Breast epithelium (tissue), 3 donors: ENCODE measurements at regions not wholly inside any gene's neighbourhood (a gene's known extent, or its start where the extent isn't known, plus 50 kb on each side); places are given as distances from the start of the nearest gene placed in this dataset.
"Not testable (repeated sequence)": the region's sequence is repeated elsewhere in the genome, so short reads cannot be mapped to it uniquely, and the experiment has no call there.

Source experiments
- POLR2A ChIP-seq: fragments of 450-650 bp; IDR thresholded peaks from one replicate; pipeline ENCODE4 v1.6.1; 2016; ENCODE audit warnings: antibody characterized with exemption, mild to moderate bottlenecking, moderate library complexity
- POLR2AphosphoS5 ChIP-seq, 3 donors: sonication (generic); formaldehyde crosslinking; IDR thresholded peaks; one replicate each; pipeline ENCODE4 v1.6.1; 2017; ENCODE audit warnings: antibody characterized with exemption in 3 of 3
- TF ChIP-seq, protein P1 (sequence below), 3 donors: fragments of 450-650 bp; IDR thresholded peaks; one replicate each; pipeline ENCODE4 v1.5.1; 2016 to 2017; ENCODE audit warnings: antibody characterized with exemption in 3 of 3, mild to moderate bottlenecking in 3 of 3, moderate library complexity in 3 of 3

DNA sequence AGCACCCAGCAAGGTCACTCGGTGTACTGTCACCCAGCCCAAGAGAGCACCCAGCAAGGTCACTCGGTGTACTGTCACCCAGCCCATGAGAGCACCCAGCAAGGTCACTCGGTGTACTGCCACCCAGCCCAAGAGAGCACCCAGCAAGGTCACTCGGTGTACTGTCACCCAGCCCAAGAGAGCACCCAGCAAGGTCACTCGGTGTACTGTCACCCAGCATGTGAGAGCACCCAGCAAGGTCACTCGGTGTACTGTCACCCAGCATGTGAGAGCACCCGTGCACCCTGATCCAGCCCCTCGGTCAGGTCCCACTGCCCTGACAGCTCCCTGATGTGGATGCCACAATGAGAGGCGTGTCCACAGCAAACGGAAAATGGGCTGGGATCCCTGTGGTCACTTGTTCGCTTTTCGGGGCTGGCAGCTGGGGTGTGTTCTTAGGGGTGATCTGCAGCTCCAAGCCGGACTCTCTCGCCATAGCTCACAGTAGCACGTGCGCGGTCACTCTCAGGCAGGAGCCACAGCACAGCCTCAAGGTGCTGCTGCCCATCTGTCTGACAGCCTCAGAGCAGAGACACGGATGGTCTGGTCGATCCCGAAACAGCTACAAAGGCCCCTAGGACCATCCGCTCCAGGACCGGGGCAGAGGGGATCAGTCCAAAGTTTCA is 324.9 kb downstream of the ADGRD1 start:
- TF ChIP-seq, protein P1, sequence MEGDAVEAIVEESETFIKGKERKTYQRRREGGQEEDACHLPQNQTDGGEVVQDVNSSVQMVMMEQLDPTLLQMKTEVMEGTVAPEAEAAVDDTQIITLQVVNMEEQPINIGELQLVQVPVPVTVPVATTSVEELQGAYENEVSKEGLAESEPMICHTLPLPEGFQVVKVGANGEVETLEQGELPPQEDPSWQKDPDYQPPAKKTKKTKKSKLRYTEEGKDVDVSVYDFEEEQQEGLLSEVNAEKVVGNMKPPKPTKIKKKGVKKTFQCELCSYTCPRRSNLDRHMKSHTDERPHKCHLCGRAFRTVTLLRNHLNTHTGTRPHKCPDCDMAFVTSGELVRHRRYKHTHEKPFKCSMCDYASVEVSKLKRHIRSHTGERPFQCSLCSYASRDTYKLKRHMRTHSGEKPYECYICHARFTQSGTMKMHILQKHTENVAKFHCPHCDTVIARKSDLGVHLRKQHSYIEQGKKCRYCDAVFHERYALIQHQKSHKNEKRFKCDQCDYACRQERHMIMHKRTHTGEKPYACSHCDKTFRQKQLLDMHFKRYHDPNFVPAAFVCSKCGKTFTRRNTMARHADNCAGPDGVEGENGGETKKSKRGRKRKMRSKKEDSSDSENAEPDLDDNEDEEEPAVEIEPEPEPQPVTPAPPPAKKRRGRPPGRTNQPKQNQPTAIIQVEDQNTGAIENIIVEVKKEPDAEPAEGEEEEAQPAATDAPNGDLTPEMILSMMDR (IDR thresholded peaks at IDR 0.05) = not testable (repeated sequence)
- TF ChIP-seq POLR2A; POLR2AphosphoS5 (IDR thresholded peaks at IDR 0.05): not testable (repeated sequence)
